HG03064 (cell line): ENCODE measurements at regions not wholly inside any gene's neighbourhood (a gene's known extent, or its start where the extent isn't known, plus 50 kb on each side); places are given as distances from the start of the nearest gene placed in this dataset.
"Not testable (repeated sequence)": the region's sequence is repeated elsewhere in the genome, so short reads cannot be mapped to it uniquely, and the experiment has no call there.

Source experiments
- ATAC-seq: cut with Tn5 transposase; IDR thresholded peaks from one replicate; pipeline ENCODE4 v1.9.1; 2021; ENCODE audit warnings: low read depth; ENCODE audit not compliant: unreplicated experiment

DNA sequence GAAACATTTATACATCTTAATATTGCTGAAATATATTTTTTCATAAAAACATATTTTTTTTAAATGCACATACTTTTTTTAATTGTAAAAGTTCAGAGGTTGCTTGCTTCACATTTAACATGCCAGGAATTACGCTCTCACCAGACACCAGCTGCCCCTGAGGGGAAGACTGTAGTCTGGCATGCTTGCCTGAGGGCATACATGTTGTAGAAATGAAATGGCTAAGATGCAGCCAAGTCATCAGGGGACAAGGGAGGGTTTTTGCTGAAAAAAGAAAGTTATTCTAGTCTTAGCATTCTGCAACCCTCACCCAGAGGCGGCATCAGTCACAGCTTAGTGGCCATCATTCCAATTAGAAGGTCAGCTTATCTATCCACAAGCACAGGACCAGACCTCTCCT lies 426.7 kb upstream of the FTMT start:
- no peak for ATAC-seq

DNA sequence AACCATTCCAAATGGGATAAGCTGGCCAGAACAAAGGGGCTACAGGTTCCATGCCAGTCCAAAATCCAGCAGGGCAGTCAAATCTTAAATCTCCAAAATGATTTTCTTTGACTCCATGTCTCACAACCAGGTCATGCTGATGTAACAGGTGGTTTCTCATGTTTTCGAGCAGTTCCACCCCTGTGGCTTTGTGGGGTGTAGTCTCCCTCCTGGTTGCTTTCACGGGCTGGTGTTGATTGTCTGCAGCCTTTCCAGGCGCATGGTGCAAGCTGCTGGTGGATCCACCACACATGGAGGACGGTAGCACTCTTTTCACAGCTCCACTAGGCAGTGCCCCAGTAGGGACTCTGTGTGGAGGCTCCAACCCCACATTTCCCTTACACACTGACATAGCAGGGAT lies 425.5 kb upstream of the FTMT start:
- no peak for ATAC-seq

DNA sequence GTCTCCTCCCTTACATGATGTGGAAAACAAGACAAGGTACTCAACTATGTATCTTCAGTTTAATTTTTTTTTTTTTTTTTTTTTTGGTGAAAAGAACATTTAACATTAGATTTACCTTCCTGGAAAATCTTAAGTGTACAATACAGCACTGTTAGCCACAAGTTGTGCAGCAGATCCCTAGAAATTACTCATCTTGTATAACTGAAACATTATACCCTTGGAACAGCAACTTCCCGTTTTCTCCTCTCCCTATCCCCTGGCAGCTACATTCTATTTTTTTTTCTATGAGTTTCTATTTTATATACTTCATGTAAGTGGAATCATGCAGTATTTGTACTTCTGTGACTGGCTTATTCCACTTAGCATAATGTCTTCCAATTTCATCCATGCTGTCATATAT lies 421.9 kb upstream of the FTMT start:
- no peak for ATAC-seq

DNA sequence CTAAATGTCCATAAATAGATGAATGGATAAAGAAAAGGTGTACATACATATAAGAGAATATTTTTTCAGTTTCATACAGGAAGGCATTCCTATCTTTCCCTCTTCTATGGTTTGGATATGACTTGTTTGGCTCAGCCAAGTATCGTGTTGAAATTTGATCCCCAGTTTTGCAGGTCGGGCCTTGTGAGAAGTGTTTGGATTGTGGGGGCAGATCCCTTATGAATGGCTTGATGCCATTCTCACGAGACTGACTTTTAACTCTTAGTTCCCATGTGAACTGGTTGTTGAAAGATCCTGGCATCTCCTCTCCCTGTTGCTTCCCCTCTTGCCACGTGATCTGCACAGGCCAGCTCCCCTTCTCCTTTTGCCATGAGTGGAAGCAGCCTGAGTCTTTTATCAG lies 421.1 kb upstream of the FTMT start:
- no peak for ATAC-seq

DNA sequence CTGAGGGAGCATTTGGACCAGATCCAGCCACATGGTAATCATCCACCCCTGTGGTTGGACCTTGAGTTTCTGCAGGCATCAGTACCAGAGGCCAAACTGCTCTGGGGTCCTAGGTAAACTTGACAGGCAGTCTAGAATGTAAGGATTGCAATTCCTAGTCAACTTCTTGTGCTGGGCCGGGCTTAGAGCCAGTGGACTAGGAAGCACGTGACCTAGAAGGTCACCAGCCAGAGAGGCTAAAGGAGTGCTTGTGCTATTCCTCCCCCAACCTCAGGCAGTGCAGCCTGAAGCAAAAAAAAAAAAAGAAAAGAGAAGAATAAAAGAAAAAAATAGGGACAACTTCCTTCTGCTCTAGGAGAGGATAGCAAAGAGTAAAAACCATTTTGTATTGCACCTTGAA lies 406.2 kb upstream of the FTMT start:
- no peak for ATAC-seq

DNA sequence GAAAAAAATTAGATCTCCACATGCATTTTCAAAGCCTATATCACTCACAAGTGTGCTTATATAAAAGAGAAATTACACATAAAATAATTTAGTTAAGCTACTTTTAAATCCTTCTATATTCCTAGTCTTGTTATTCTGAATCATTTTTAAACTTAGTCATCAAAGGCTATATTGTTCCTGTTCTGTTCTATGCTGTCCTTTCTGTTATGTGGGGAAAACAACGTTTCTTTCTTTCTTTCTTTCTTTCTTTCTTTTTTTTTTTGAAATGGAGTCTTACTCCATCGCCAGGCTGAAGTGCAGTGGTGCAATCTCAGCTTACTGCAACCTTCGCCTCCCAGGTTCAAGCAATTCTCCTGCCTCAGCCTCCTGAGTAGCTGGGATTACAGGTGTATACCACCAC lies 389.2 kb upstream of the FTMT start:
- no peak for ATAC-seq

DNA sequence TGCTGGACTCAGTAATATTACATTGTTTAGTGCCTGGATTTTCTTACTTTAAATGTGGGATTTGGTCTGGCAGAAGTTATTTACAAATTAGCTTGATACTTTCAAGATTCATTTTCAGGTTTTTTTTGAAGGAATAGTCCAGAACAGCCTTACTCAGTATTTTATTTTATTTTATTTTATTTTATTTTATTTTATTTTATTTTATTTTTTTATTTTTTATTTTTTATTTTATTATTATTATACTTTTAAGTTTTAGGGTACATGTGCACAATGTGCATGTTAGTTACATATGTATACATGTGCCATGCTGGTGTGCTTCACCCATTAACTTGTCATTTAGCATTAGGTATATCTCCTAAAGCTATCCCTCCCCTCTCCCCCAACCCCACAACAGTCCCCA lies 380.5 kb upstream of the FTMT start:
- ATAC-seq, result not testable (repeated sequence)

DNA sequence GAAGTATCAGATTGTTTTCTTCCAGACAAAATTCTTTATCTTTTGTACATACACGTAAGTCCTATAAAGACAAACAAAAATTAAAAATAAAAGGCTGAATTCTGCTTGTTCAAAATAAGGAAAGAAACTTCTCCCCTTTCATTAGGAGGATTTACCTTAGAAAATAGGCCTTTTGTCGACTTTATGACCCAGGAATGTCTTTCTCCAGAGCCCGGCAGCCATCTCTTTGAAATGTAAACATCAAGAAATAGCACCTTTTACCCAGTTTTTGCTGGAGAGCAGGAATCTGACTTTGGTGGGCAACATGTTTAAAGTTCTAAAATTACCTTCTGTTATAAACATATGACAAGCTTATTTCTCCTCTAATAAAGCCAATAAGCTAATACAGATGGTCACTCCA lies 373.0 kb upstream of the FTMT start:
- no peak for ATAC-seq

DNA sequence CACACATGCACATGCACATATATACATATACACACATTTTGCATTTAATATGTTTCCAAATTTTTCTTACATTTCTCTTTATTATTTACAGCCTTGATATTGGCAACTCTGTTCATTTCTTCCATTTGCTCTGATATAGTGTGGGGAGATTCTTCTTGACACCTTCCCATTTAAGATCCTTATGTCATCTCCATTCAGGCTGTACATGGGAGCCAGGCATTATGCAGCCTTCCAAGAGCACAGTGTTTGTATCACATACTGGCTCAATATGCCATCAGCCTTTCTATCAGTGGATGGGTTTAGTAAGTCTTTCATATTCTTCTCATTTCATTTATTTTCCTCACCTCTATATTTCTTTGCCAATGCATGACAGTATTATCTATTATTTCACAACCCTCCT lies 372.3 kb upstream of the FTMT start:
- ATAC-seq, result no peak

DNA sequence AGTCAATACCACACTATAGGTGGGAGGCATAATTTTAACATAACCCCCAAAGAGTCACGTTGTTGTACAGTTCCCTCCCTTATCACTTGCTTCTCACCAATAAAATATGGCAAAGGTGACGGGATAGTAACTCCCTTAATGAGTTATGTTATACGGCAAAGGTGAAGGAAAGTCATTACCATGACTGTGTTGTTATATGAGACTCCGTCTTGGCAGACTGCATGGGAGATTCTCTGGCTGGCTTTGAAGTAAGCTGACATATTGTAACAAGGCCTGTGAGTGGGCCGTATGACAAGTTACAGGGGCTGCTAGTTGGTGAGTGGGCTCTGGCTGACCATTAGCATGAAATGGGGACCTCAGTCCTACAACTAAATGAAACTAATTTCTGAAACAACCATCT lies 366.4 kb upstream of the FTMT start:
- ATAC-seq, result no peak

DNA sequence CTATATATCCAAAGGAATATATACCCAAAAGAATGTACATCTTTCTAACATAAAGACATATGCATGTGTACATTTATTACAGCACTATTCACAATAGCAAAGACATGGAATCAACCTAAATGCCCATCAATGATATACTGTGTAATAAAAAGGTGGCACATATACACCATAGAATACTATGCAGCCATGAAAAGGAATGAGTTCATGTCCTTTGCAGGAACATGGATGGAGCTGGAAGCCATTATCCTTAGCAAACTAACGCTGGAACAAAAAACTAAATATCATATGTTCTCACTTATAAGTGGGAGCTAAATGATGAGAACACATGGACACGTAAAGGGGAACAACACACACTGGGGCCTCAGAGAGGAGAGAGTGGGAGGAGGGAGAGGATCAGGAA lies 365.7 kb upstream of the FTMT start:
- ATAC-seq, result not testable (repeated sequence)

DNA sequence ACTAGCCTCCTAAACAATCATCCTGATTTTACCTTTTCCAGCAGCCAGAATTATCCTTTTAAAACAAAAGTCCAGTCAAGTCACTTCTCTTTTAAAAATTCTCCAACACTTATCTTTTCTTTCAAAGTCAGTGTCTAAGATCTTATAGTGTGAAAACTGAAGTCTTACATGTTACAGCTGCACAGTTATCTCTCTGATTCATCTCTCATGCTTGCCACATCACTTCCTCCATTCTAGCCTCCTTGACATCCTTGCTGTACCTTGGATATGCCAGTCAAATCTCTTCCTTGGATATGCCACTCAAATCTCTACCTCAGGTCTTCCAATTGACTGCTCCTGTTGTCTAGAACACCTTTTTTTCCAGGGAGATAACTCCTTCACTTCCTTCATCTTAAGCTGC lies 361.7 kb upstream of the FTMT start:
- ATAC-seq, result no peak

DNA sequence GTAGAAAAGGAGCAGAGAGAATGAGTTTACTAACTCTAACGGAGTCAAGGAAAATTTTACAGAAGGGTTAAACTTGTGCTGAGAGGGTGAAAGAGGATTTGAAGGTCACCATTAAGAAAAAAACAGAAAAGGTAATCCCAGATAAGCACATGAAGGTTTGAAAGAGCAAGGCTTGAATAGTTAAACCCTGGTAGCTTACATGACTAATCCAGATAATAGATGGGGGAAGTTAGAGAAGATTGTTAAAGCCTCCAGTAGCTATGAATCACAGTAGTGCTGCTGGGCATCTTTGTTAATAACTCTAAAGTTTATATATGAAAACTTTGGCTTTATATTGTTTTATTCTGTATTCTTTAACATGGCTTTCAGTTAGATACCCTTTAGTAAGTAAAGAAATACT lies 354.5 kb upstream of the FTMT start:
- no peak for ATAC-seq

DNA sequence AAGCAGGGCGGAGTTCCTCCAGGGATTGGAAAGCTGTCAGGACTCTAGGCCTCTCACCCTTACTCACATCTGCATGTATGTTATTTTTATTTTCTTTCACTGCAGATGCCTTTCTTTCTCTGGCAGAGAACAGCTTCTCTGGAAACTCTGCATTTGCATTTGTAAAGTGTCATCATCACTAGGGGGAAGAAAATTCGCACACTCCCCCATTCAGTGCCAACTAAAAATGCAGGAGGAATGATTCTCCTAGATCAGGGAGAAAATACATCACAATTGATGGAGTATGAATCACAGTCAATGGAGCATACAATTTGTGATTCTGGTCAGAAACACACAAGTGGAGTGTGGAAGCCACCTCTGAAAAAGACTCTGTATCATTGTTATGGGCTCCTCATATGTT lies 351.4 kb upstream of the FTMT start:
- ATAC-seq, result no peak

DNA sequence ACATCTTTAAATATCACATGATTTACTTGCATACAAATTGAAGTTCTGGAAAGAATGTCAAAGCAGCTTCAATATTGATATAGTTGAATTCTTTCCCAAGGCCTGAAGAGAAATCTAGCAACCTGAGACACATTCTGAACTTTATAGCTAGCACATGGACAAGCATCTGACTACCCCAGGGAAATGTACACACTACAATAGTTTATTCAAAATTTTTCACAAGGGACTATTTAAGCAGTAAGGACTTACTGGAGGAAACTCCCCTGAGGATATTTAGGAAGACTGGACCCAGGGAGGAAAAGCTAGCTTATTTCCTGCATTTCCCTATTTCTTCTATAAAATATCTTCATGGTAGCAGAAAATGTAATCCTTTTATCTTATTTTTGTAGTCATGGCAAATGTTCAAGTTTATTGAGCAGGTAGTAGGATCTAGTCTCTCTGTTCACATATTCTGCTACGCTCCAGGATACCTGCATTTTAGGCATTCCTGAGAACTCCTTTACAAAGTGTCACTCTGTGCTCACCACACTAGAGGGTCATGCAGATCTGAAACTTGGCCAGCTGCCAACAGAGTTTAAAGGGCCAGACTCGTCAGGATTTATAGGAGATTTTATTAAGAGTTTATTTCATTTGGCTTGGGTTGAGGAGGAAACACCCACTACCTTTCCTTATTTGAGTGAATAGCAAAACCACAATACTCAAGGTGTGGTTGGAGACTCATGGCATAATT lies 348.4 kb upstream of the FTMT start:
- ATAC-seq, result no peak

DNA sequence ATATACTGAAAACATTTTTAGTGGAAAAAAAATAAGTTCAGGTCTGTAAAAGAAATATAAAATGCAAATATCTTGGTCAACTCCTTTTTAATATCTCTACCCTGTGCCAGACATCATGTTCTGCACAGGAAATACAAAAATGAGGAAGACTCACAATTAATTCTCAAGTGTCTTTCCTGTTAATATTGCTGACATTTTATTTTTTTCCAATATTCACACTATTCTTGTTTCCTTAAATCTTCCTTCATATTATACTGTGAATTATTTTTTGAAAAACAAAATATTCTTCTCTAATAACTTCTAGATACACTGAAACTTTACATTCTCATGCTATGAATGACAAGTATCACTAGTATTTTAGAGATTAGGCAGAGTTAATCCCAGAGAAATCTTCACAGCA lies 334.7 kb upstream of the FTMT start:
- ATAC-seq, result no peak

DNA sequence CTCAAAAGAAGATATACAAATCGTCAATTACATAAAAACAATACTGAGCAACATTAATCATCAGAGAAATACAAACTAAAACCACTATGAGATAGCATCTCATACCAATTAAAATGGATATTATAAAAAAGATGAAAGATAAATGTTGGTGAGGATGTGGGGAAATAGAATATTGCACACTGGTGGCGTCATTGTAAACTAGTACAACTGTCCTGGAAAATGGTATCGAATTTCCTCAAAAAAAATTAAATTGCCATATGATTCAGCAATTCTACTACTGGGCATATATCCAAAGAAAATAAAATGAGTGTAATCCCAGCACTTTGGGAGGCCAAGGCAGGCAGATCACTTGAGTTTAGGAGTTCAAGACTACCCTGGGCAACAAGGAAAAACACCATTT lies 326.0 kb upstream of the FTMT start:
- ATAC-seq, result no peak

DNA sequence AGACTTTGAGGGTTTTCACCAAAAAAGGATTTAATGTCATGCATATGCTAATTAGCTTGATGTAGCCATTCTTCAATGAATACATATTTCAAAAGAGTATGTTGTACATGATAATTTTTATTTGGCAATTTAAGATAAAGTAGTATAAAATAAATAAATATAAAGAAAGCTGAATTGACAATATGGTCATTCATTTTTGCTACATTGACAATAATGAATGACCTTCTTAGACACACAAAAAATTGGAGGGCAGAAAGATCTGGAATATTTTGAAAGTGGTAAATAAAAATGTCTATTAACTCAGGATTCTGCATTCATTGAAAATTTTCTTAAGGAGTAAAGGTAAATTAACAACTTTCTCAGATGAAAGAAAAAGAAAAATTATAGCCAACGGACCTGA lies 324.8 kb upstream of the FTMT start:
- ATAC-seq, result no peak

DNA sequence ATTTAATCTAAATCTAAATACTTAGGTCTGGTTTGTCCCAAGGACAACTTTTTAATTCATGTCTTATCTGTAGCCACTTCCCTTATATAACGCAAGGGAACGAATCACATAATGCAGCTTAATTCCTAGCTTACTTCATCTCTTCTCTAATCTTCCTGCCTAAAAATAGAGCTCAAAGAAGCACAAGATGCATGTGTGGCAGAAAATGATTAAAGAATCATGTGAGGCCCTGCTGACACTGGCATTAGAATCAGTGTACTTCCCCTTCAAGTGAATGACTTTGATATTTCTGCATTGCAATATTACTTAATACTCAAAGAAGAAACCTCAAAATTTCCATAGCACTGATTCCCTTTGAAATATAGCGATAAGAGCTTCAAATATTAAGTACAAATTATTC lies 317.9 kb upstream of the FTMT start:
- ATAC-seq, result no peak

DNA sequence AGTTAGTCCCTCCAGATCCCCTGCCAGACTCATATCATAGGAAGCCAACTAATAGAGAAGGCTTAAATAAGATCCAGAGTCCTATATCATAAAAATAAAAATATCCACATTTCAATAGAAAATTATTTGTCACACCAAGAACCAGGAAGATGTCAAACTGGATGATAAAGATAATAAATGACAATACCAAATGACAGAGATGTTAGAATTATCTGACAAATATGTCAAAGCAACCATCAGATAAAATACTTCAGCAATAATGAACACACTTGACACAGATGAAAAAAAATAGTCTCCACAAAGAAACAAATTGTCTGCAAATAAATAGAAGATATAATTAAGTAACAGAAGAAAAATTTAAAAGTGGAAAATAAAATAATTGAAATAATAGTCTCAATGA lies 300.7 kb upstream of the FTMT start:
- no peak for ATAC-seq

DNA sequence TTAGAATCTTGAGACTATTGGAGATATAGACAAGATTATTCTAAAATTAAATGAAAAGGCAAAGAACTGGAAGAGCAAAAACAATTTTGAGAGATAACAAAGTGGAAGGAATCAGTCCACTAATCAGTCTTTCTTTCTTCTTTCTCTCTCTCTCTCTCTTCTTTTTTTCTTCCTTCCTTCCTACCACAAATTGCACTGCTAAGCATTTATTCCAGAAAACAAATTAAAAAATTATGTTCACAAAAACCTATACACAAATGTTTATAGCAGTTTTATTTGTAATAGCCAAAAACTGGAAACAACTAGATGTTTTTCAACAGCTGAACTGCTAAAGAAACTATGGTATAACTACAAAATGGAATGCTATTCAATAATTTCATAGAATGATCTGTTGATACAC lies 291.9 kb upstream of the FTMT start:
- no peak for ATAC-seq

DNA sequence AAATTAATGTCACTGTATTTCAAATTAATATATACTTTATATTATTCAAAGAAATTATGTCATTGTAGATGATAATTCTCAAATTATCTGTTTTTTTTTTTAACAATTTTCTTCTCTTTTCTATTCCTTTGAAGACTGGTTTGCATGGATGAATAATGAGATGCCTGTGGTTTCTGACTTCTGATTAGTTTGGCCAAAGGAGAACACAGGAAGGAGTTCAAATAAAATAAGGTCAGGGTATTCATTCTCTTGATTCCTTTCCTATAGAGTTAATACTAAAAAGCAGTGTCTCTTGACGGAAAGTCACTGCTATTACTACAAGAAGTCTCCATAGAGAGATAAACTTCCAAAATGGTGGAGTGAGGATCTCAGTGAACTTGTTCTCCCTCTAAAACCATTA lies 279.6 kb upstream of the FTMT start:
- no peak for ATAC-seq

DNA sequence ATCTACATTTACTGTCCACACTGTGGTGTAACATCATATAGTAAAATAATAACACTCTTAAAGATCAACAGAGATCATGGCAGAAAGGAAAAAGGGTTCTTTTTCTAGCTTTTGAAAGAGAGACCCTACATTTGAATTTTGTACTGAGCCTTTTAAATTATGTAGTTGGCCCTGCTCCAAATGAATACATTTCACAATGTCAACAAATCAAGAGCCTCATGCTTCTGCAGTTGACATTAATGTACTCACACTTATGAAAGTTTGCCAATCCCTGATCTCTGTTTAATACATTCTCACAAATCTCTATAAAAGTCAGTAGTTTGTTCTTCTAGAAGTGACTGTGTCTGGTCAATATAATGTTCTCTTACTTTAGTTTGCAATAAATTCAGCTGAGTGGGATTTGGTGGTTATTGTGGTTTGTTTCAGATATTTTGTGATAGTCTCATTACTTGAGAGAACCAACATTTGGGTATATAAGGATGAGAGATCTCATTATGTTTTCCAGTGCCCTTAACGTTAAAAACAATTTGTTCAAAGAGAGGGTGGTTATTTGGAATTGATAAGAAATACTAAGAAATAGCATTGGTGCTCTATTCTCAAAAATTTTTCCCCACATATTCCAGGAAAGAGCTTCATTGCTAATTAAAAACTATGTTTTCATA lies 277.8 kb upstream of the FTMT start:
- no peak for ATAC-seq
